Vagina (tissue), 2 donors: ENCODE measurements at regions not wholly inside any gene's neighbourhood (a gene's known extent, or its start where the extent isn't known, plus 50 kb on each side); places are given as distances from the start of the nearest gene placed in this dataset.
"Not testable (repeated sequence)": the region's sequence is repeated elsewhere in the genome, so short reads cannot be mapped to it uniquely, and the experiment has no call there.

ENCODE experiments used
- POLR2A ChIP-seq, 2 donors: fragments of 450-650 bp; IDR thresholded peaks; one replicate each; pipeline ENCODE4 v1.6.1; 2017; ENCODE audit warnings: antibody characterized with exemption in 2 of 2, mild to moderate bottlenecking in 2 of 2, moderate library complexity in 2 of 2
- POLR2AphosphoS5 ChIP-seq, 2 donors: sonication (generic); formaldehyde crosslinking; IDR thresholded peaks; one replicate each; pipeline ENCODE4 v1.9.0; 2017; ENCODE audit warnings: antibody characterized with exemption in 2 of 2, mild to moderate bottlenecking in 2 of 2, low read depth in 1 of 2; ENCODE audit not compliant: insufficient read depth in 1 of 2
- TF ChIP-seq, protein P1 (sequence below), 3 experiments: fragments of 450-650 bp in 2 of 3; fragments of 200-600 bp in 1 of 3; sonication (generic) in 1 of 3; IDR thresholded peaks; one replicate each; pipeline ENCODE4 v1.5.1; 2017 to 2019; ENCODE audit warnings: antibody characterized with exemption in 3 of 3, mild to moderate bottlenecking in 2 of 3, moderate library complexity in 2 of 3

DNA sequence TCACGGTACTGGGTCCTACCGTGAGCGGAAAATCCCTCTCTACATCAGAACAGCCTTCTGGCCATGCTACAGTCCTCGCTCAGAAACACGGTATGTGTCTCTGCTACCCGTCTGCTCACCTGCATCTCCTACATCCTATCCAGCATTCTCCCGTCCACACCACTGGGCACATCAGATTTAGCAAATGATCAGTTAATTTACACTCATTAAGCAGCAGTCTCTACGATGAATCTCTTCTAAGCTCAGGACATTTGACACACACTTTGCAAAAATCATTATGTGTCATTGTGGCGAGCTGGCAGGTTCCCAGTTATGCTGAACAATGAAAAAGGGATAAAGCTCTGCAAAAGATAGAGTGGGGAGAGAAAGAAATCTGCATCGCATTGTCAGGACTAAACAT is 105.2 kb downstream of the ATP6V0E2 start:
- TF ChIP-seq, protein P1, sequence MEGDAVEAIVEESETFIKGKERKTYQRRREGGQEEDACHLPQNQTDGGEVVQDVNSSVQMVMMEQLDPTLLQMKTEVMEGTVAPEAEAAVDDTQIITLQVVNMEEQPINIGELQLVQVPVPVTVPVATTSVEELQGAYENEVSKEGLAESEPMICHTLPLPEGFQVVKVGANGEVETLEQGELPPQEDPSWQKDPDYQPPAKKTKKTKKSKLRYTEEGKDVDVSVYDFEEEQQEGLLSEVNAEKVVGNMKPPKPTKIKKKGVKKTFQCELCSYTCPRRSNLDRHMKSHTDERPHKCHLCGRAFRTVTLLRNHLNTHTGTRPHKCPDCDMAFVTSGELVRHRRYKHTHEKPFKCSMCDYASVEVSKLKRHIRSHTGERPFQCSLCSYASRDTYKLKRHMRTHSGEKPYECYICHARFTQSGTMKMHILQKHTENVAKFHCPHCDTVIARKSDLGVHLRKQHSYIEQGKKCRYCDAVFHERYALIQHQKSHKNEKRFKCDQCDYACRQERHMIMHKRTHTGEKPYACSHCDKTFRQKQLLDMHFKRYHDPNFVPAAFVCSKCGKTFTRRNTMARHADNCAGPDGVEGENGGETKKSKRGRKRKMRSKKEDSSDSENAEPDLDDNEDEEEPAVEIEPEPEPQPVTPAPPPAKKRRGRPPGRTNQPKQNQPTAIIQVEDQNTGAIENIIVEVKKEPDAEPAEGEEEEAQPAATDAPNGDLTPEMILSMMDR (IDR thresholded peaks at IDR 0.05), result not testable (repeated sequence)
- not testable (repeated sequence) for TF ChIP-seq POLR2AphosphoS5 (IDR thresholded peaks at IDR 0.05; ENCODE audit: insufficient read depth in 1 of 2, low read depth in 1 of 2); POLR2A (IDR thresholded peaks at IDR 0.05)
